Heart right ventricle (tissue), 16 donors: ENCODE measurements at regions not wholly inside any gene's neighbourhood (a gene's known extent, or its start where the extent isn't known, plus 50 kb on each side); places are given as distances from the start of the nearest gene placed in this dataset.

Experiments
- ATAC-seq, 8 donors: fragments of 200-7000 bp; cut with Tn5 transposase; one replicate each; pipeline ENCODE4 v1.9.1; 2020; ENCODE audit warnings: mild to moderate bottlenecking in 8 of 8, moderate library complexity in 8 of 8, moderate number of reproducible peaks in 1 of 8
- DNase-seq, 2 donors: peaks; one replicate each; pipeline ENCODE4 v3.0.0-alpha.2; 2020
- H3K27ac ChIP-seq, 10 donors: fragments of 200-600 bp; sonication (generic) in 2 of 10; one replicate each; pipeline versions ENCODE4 v1.5.0 to v1.8.0; 2020 to 2022; ENCODE audit warnings: mild to moderate bottlenecking in 3 of 10
- H3K27me3 ChIP-seq, 7 donors: fragments of 200-600 bp; one replicate each; pipeline ENCODE4 v1.8.0; 2021 to 2022; ENCODE audit warnings: mild to moderate bottlenecking in 2 of 7
- H3K36me3 ChIP-seq, 9 donors: fragments of 200-600 bp; sonication (generic) in 1 of 9; one replicate each; pipeline versions ENCODE4 v1.5.0 to v1.8.0; 2020 to 2022; ENCODE audit warnings: mild to moderate bottlenecking in 2 of 9
- H3K4me1 ChIP-seq, 9 donors: fragments of 200-600 bp; sonication (generic) in 1 of 9; one replicate each; pipeline versions ENCODE4 v1.5.0 to v1.8.0; 2020 to 2022; ENCODE audit warnings: mild to moderate bottlenecking in 4 of 9
- H3K4me3 ChIP-seq, 10 donors: fragments of 200-600 bp; sonication (generic) in 2 of 10; one replicate each; pipeline versions ENCODE4 v1.5.0 to v1.8.0; 2020 to 2022; ENCODE audit warnings: mild to moderate bottlenecking in 7 of 10, moderate library complexity in 2 of 10
- H3K9me3 ChIP-seq, 11 donors: fragments of 200-600 bp in 10 of 11; sonication (generic) in 2 of 11; one replicate each; pipeline versions ENCODE4 v1.5.0 to v1.8.0; 2013 to 2022; ENCODE audit warnings: mild to moderate bottlenecking in 2 of 11, control low read depth in 1 of 11, moderate library complexity in 1 of 11
- WGBS, 2 donors: extraction: QIAGEN DNeasy Blood & Tissue Kit; methylation state at CpG; one replicate each; pipeline ENCODE4 v1.1.7; 2013; ENCODE audit warnings: inconsistent platforms in 1 of 2; 5-methylcytosine and 5-hydroxymethylcytosine counted together
- intact Hi-C, 10 donors: fragments of 100-400 bp; cut with DNase I; formaldehyde crosslinking; loops; one replicate each; pipeline versions ENCODE4 v1.11.1 to v1.14.2; 2022
- TF ChIP-seq, protein P1 (sequence below), 9 donors: fragments of 200-600 bp; sonication (generic) in 2 of 9; IDR thresholded peaks; one replicate each; pipeline versions ENCODE4 v1.5.0 to v1.8.0; 2021 to 2022; ENCODE audit warnings: antibody characterized with exemption in 9 of 9, mild to moderate bottlenecking in 5 of 9, moderate library complexity in 1 of 9
- donor health status: Arrhythmogenic right ventricular cardiomyopathy.
- donor health status: ischemic (EF 13 %, LVEDD 7.1; RV severe dilation, severe dysfunction).
- donor health status: healthy with polysubstance abuse.
- donor health status: DM: no; HTN: yes; CAD: no.
- donor health status: DM: no; HTN: no; CAD: no.
- donor health status: ischemic (EF 25% LVEDD 6.9; RV normal size, moderate dysfunction).
- donor health status: ischemic (EF 25% LVEDD 5.7; RV mildly dilated, moderate dysfunction).
- donor health status: healthy.
- donor health status: DM: yes; HTN: yes; CAD: no.
- donor health status: Ischemic cardiomyopathy.
- donor health status: ischemic (EF 35%, LVEDD 5.7; RV mildly dilated, moderate dysfunction).
- donor health status: nonischemic (EF 11% LVEDD 7.7; RV severe dilation, severe dysfunction).
- donor health status: DM: yes; HTN: yes; CAD: no.
- donor health status: PGD.
- donor health status: ischemic (EF 29% LVEDD 5.4; RV normal size, mild dysfunction).
- donor health status: nonischemic (EF 23%, LVEDD 6.1; RV moderate dilation, normal function).

DNA sequence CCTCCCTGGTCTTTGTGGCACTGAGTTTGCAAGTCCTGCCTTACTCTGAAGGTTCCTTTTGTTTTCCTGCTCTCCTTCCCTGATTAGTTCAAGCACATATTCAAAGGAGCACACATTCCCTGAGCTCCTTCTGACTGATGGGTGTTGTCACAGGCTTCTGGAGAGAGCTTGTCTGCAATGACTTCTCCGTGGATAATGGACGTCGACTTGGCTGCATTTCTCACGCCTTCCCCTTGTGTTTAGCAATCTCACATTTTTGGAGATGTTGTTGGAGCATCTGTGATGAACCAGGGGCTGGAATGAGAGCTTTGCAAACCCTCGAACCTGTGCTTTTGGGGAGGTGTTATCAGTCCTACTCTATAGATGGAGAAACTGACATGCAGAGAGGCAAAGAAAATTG, 375.4 kb upstream of the PROK2 start:
- Histone ChIP-seq H3K27ac (no peak overlapping the region), H3K36me3 (no peaks in the 10 kb centered on the region), H3K9me3 (no peaks in the 10 kb centered on the region), H3K27me3 (peaks cover 0 to 4% (median 0%) of the 10 kb centered on the region in 7 donors), H3K4me1 (peaks cover 0 to 15% (median 0%) of the 10 kb centered on the region in 9 donors), H3K4me3 (no peak overlapping the region)
- DNase-seq (no peak), ATAC-seq (no peak)
- intact Hi-C loops = no loop called here
- 69 to 72% methylated on average over 5 of the region's 5 CpGs for WGBS, 2 donors
- TF ChIP-seq, protein P1, sequence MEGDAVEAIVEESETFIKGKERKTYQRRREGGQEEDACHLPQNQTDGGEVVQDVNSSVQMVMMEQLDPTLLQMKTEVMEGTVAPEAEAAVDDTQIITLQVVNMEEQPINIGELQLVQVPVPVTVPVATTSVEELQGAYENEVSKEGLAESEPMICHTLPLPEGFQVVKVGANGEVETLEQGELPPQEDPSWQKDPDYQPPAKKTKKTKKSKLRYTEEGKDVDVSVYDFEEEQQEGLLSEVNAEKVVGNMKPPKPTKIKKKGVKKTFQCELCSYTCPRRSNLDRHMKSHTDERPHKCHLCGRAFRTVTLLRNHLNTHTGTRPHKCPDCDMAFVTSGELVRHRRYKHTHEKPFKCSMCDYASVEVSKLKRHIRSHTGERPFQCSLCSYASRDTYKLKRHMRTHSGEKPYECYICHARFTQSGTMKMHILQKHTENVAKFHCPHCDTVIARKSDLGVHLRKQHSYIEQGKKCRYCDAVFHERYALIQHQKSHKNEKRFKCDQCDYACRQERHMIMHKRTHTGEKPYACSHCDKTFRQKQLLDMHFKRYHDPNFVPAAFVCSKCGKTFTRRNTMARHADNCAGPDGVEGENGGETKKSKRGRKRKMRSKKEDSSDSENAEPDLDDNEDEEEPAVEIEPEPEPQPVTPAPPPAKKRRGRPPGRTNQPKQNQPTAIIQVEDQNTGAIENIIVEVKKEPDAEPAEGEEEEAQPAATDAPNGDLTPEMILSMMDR (IDR thresholded peaks at IDR 0.05) = no peak

- no peak for ATAC-seq
- Histone ChIP-seq H3K27me3 (peaks cover 0 to 4% (median 0%) of the 10 kb centered on the region in 7 donors), H3K4me1 (peaks cover 0 to 21% (median 0%) of the 10 kb centered on the region in 9 donors), H3K36me3 (no peaks in the 10 kb centered on the region), H3K4me3 (no peak overlapping the region), H3K27ac (no peak overlapping the region), H3K9me3 (peaks cover 0 to under 1% (median 0%) of the 10 kb centered on the region in 11 donors)
- WGBS, 2 donors = 95 to 98% methylated on average over 2 of the region's 2 CpGs
- no peak for DNase-seq
- TF ChIP-seq, protein P1 (IDR thresholded peaks at IDR 0.05) = no peak
- intact Hi-C loops = loop anchor here in 3 of 10 donors (10.0 kb wide), 3 partner anchors 85 to 655 kb away; partner anchors contain the start of gene RYBP (in 1 of the 3)
Measured at GRCh38 chr3:72159487-72159886, 374.5 kb upstream of the PROK2 start.

- TF ChIP-seq, protein P1 (IDR thresholded peaks at IDR 0.05) = no peak
Measured at GRCh38 chr3:72158639-72159326, 373.8 kb upstream of the PROK2 start.

DNA sequence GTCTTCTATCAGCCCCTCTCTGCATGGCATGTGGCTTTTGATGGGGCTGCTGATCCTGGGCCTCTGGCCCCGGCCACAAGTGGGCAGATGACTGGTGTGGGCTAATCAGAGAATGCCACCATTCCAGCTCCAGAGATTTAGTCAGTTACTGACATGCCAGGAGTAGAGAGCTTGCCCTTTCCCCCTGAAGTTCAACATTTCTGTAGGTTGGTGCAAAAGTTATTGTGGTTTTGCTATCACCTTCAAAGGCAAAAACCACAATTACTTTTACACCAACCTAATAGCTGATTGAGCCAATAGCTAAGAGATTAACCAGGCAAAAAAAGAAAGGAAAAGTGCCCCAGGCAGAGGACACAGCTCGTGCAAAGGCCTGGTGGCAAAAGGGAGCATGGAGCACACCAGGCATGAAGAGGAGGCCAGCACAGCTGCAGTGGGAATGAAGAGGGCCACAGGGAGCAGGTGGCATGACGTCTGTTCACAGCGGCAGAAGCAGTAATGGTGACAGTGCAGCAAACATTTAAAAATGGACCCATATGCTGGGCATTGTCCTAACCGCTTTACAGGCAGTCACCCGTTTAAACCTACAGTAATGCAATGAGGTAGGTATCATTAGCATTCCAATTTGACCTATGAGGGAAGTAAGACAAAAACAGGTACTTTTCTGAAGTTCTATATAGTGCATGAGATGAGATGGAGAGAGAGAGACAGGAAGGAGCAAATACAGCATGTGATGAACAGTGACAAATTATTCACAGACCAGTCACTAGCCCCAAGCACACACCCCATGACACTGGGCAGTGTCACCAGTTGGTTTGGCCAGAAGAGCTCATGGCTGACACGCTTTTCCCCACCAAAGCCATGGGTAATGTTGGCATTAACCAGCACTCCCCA, 373.0 kb upstream of the PROK2 start:
- Histone ChIP-seq H3K27me3 (peaks cover 0 to 4% (median 0%) of the 10 kb centered on the region in 7 donors), H3K36me3 (no peaks in the 10 kb centered on the region), H3K4me1 (peaks cover 0 to 29% (median 7%) of the 10 kb centered on the region in 9 donors), H3K27ac (no peak overlapping the region), H3K9me3 (peaks cover 0 to 6% (median 0%) of the 10 kb centered on the region in 11 donors), H3K4me3 (no peak overlapping the region)
- ATAC-seq = no peak
- 93 to 94% methylated on average over 7 of the region's 7 CpGs for WGBS, 2 donors
- TF ChIP-seq, protein P1 (IDR thresholded peaks at IDR 0.05) = no peak
- intact Hi-C loops = loop anchor here in 3 of 10 donors (10.0 kb wide), 3 partner anchors 87 to 657 kb away; partner anchors contain the start of gene RYBP (in 1 of the 3)
- DNase-seq = no peak

More at GRCh38 chr3:72158639-72159326, 373.8 kb upstream of the PROK2 start:
- ATAC-seq (no peak), DNase-seq (no peak)
- no peak overlapping the region for H3K4me3 ChIP-seq
- 97% methylated on average over 15 of the region's 15 CpGs for WGBS, 2 donors
- intact Hi-C loops = loop anchor here in 3 of 10 donors (10.0 kb wide), 3 partner anchors 86 to 656 kb away; partner anchors contain the start of gene RYBP (in 1 of the 3)
- H3K36me3 ChIP-seq = no peaks in the 10 kb centered on the region
- peaks cover 0 to 21% (median under 1%) of the 10 kb centered on the region in 9 donors for H3K4me1 ChIP-seq
- peaks cover 0 to 6% (median 0%) of the 10 kb centered on the region in 11 donors for H3K9me3 ChIP-seq
- no peak overlapping the region for H3K27ac ChIP-seq
- H3K27me3 ChIP-seq = peaks cover 0 to 4% (median 0%) of the 10 kb centered on the region in 7 donors
